ENCODE measurements at regions not wholly inside any gene's neighbourhood (a gene's known extent, or its start where the extent isn't known, plus 50 kb on each side); places are given as distances from the start of the nearest gene placed in this dataset.
"Not testable (repeated sequence)": the region's sequence is repeated elsewhere in the genome, so short reads cannot be mapped to it uniquely, and the experiment has no call there.

GRCh38 chr20:39957911-39958310 is 731.1 kb downstream of the MAFB start:
- not testable (repeated sequence) for DNase-seq

- no peak for DNase-seq
Measured at GRCh38 chr20:39954621-39955020, 734.4 kb downstream of the MAFB start.

- no peak for DNase-seq
Measured at GRCh38 chr20:39946931-39947330, 742.1 kb downstream of the MAFB start.

GRCh38 chr20:39946053-39946810 is 742.8 kb downstream of the MAFB start:
- no peak for DNase-seq

- DNase-seq: no peak
Measured at GRCh38 chr20:39944861-39945260, 744.2 kb downstream of the MAFB start.

GRCh38 chr20:39943336-39943735 is 745.7 kb downstream of the MAFB start:
- DNase-seq: no peak

GRCh38 chr20:39941245-39941644 is 747.8 kb downstream of the MAFB start:
- no peak for DNase-seq

GRCh38 chr20:39939241-39939865 is 749.7 kb downstream of the MAFB start:
- DNase-seq: no peak

- no peak for DNase-seq
Measured at GRCh38 chr20:39936401-39936800, 752.6 kb downstream of the MAFB start.

GRCh38 chr20:39935901-39936300 is 753.1 kb downstream of the MAFB start:
- DNase-seq: no peak

GRCh38 chr20:39916236-39916765 is 772.7 kb downstream of the MAFB start:
- DNase-seq: no peak

- DNase-seq: no peak
Measured at GRCh38 chr20:39913274-39913673, 775.8 kb downstream of the MAFB start.

GRCh38 chr20:39911497-39911896 is 777.5 kb downstream of the MAFB start:
- DNase-seq: no peak

- DNase-seq: no peak
Measured at GRCh38 chr20:39910536-39910935, 778.5 kb downstream of the MAFB start.

GRCh38 chr20:39909447-39909846 is 779.6 kb downstream of the MAFB start:
- no peak for DNase-seq

- DNase-seq: no peak
Measured at GRCh38 chr20:39904476-39905112, 784.4 kb downstream of the MAFB start.

- DNase-seq: no peak
Measured at GRCh38 chr20:39903806-39904465, 785.1 kb downstream of the MAFB start.

- DNase-seq: no peak
Measured at GRCh38 chr20:39899881-39900280, 789.2 kb downstream of the MAFB start.

- DNase-seq: no peak
Measured at GRCh38 chr20:39898467-39898852, 790.6 kb downstream of the MAFB start.

GRCh38 chr20:39897781-39898466 is 791.1 kb downstream of the MAFB start:
- no peak for DNase-seq

- no peak for DNase-seq
Measured at GRCh38 chr20:39897058-39897457, 792.0 kb downstream of the MAFB start.

GRCh38 chr20:39894067-39894466 is 795.0 kb downstream of the MAFB start:
- no peak for DNase-seq
